ENCODE measurements at regions not wholly inside any gene's neighbourhood (a gene's known extent, or its start where the extent isn't known, plus 50 kb on each side); places are given as distances from the start of the nearest gene placed in this dataset.
"Not testable (repeated sequence)": the region's sequence is repeated elsewhere in the genome, so short reads cannot be mapped to it uniquely, and the experiment has no call there.

DNA sequence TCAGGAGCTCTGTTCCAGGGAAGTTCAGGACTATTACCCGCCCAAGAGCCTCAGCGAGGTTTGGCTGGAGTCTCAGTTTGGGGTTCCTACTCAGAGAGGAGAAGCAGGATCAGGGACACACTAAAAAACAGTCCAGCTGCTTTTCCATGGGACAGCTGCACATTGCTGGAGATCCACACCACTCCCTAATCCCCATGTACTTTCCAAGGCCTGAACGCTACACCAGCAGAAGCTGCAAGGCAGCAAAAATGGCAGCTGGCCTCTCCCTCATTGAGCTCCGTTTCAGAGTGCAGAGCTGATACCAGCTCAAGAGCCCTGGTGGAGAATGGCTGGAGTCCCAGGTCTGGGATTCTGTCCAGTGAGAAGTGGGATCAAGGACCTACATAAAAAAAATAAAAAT lies 551.2 kb upstream of the PABPC5 start:
- no peaks in the 10 kb centered on the region for H3K27me3 ChIP-seq (ENCODE audit: control insufficient read depth, insufficient read depth, low read length)
- no peak overlapping the region for H4K8ac ChIP-seq (ENCODE audit: low read depth in 2 of 2, low read length in 2 of 2)
- H3K18ac ChIP-seq (ENCODE audit: low read depth, low read length) = no peak overlapping the region
- no peak overlapping the region for H2BK5ac ChIP-seq (ENCODE audit: low read depth, low read length, poor library complexity, severe bottlenecking)
- TF ChIP-seq FOS (IDR thresholded peaks at IDR 0.05; ENCODE audit: low read depth, low read length) (no peak), RAD21 (IDR thresholded peaks at IDR 0.05; ENCODE audit: low read length) (no peak)
- intact Hi-C loops (cut with micrococcal nuclease) = no loop called here
- H3K9me1 ChIP-seq (ENCODE audit: insufficient read depth, low read length) = no peaks in the 10 kb centered on the region
- no peak for DNase-seq
- WGBS, 2 experiments (ENCODE audit: extremely low coverage in 2 of 2, insufficient read length in 1 of 2) = no CpG with 5 or more reads among the region's 4 CpGs
- no peak overlapping the region for H3K14ac ChIP-seq (replicated peaks; ENCODE audit: low read depth, low read length)
- H3K4me3 ChIP-seq (ENCODE audit: insufficient read depth, low read depth, low read length) = no peak overlapping the region
- H2BK120ac ChIP-seq (ENCODE audit: low read depth, low read length) = no peak overlapping the region
- H3K79me1 ChIP-seq (ENCODE audit: low read depth in 1 of 2, low read length in 2 of 2) = no peaks in the 10 kb centered on the region
- no peak overlapping the region for H3K4me2 ChIP-seq (ENCODE audit: low read depth, low read length)
- no peak overlapping the region for H2BK20ac ChIP-seq (ENCODE audit: low read depth, low read length)
- no peak for ATAC-seq (ENCODE audit: low read depth)
- POLR2A ChIA-PET (ENCODE audit: unreplicated experiment) = no interaction called here
- no peaks in the 10 kb centered on the region for H3K36me3 ChIP-seq (ENCODE audit: control insufficient read depth, insufficient read depth, low read length)
- no peak overlapping the region for H2BK15ac ChIP-seq (ENCODE audit: low read depth, low read length)
- H3K56ac ChIP-seq (ENCODE audit: extremely low read depth, insufficient read depth, low read length) = no peak overlapping the region
- H2AFZ ChIP-seq (replicated peaks; ENCODE audit: low read length, poor library complexity) = no peak overlapping the region
- H3K4me1 ChIP-seq (ENCODE audit: control insufficient read depth, insufficient read depth, low read length) = no peaks in the 10 kb centered on the region
- H4K91ac ChIP-seq (ENCODE audit: insufficient read depth, low read depth, low read length) = no peak overlapping the region
- no peaks in the 10 kb centered on the region for H4K20me1 ChIP-seq (ENCODE audit: insufficient read depth, low read length)
- H2AK9ac ChIP-seq (replicated peaks; ENCODE audit: low read depth, low read length, poor library complexity) = no peak overlapping the region
- no peak overlapping the region for H3K4ac ChIP-seq (ENCODE audit: low read depth, low read length)
- CTCF ChIA-PET = no interaction called here
- dilution Hi-C loops (cut with HindIII; ENCODE audit: low sequenced_read_pairs, unreplicated experiment) = no loop called here
- no peaks in the 10 kb centered on the region; the same call in 1 of the 2 replicates for H3K9me3 ChIP-seq (ENCODE audit: control insufficient read depth, insufficient read depth, low read length)
- no peak overlapping the region for H2AK5ac ChIP-seq (ENCODE audit: low read depth, low read length)
- BruUV-seq (replicated peaks) = no TSS peak
- H3K9ac ChIP-seq (ENCODE audit: low read depth, low read length) = no peak overlapping the region
- H4K5ac ChIP-seq (ENCODE audit: low read depth, low read length) = no peak overlapping the region
- H3K23ac ChIP-seq (ENCODE audit: low read depth, low read length) = no peak overlapping the region
- H3K27ac ChIP-seq (ENCODE audit: insufficient read depth, low read length) = no peak overlapping the region
- in situ Hi-C loops (cut with MboI; ENCODE audit: low sequenced_read_pairs) = no loop called here

DNA sequence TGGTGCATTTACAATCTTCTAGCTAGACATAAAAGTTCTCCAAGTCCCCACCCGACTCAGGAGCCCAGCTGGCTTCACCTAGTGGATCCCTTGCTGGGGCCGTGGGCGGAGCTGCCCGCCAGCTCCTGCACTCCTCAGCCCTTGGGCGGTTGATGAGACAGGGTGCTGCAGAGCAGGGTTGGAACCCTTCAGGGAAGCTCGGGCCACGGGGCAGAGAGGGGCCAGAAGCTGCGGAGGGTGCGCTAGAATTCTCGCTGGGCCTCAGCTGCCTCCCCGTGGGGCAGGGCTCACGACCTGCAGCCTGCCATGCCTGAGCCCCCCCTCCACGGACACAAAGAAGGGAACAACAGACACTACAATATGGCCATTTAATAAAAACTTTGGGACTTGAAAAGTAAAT lies 519.8 kb upstream of the PABPC5 start:
- WGBS, 2 experiments (ENCODE audit: extremely low coverage in 2 of 2, insufficient read length in 1 of 2) = 60% methylated on average over 2 of the region's 13 CpGs; no CpG with 5 or more reads in 1 of the 2 experiments
- dilution Hi-C loops (cut with HindIII; ENCODE audit: low sequenced_read_pairs, unreplicated experiment) = not testable (repeated sequence)

More for the DNA sequence above, 519.8 kb upstream of the PABPC5 start:
- H3K4me2 ChIP-seq (ENCODE audit: low read depth, low read length); H3K27ac ChIP-seq (ENCODE audit: insufficient read depth, low read length); intact Hi-C loops (cut with micrococcal nuclease); H3K56ac ChIP-seq (ENCODE audit: extremely low read depth, insufficient read depth, low read length); H3K79me1 ChIP-seq (ENCODE audit: low read depth in 1 of 2, low read length in 2 of 2); H4K5ac ChIP-seq (ENCODE audit: low read depth, low read length); H3K23ac ChIP-seq (ENCODE audit: low read depth, low read length); H3K18ac ChIP-seq (ENCODE audit: low read depth, low read length); H2BK120ac ChIP-seq (ENCODE audit: low read depth, low read length); BruUV-seq (replicated peaks); H3K14ac ChIP-seq (replicated peaks; ENCODE audit: low read depth, low read length); CTCF ChIA-PET; H3K4ac ChIP-seq (ENCODE audit: low read depth, low read length); H3K9me3 ChIP-seq (ENCODE audit: control insufficient read depth, insufficient read depth, low read length); H3K9me1 ChIP-seq (ENCODE audit: insufficient read depth, low read length); H2BK15ac ChIP-seq (ENCODE audit: low read depth, low read length); DNase-seq; H3K27me3 ChIP-seq (ENCODE audit: control insufficient read depth, insufficient read depth, low read length); POLR2A ChIA-PET (ENCODE audit: unreplicated experiment); H3K36me3 ChIP-seq (ENCODE audit: control insufficient read depth, insufficient read depth, low read length); H3K4me1 ChIP-seq (ENCODE audit: control insufficient read depth, insufficient read depth, low read length); H2AK5ac ChIP-seq (ENCODE audit: low read depth, low read length); H3K9ac ChIP-seq (ENCODE audit: low read depth, low read length); H4K8ac ChIP-seq (ENCODE audit: low read depth in 2 of 2, low read length in 2 of 2); H2BK5ac ChIP-seq (ENCODE audit: low read depth, low read length, poor library complexity, severe bottlenecking); H3K4me3 ChIP-seq (ENCODE audit: insufficient read depth, low read depth, low read length); ATAC-seq (ENCODE audit: low read depth); in situ Hi-C loops (cut with MboI; ENCODE audit: low sequenced_read_pairs); H2AK9ac ChIP-seq (replicated peaks; ENCODE audit: low read depth, low read length, poor library complexity); H2BK20ac ChIP-seq (ENCODE audit: low read depth, low read length); H4K91ac ChIP-seq (ENCODE audit: insufficient read depth, low read depth, low read length); H4K20me1 ChIP-seq (ENCODE audit: insufficient read depth, low read length); H2AFZ ChIP-seq (replicated peaks; ENCODE audit: low read length, poor library complexity): not testable (repeated sequence)
